ENCODE measurements at regions not wholly inside any gene's neighbourhood (a gene's known extent, or its start where the extent isn't known, plus 50 kb on each side); places are given as distances from the start of the nearest gene placed in this dataset.
"Not testable (repeated sequence)": the region's sequence is repeated elsewhere in the genome, so short reads cannot be mapped to it uniquely, and the experiment has no call there.

GRCh38 chr6:119845161-119845560 is 495.6 kb upstream of the MAN1A1 start:
- Histone ChIP-seq H3K27ac (ENCODE audit: low read depth, low read length) (no peak overlapping the region), H3K4me1 (ENCODE audit: control insufficient read depth, insufficient read depth, low read length, unreplicated experiment) (no peaks in the 10 kb centered on the region), H3K27me3 (ENCODE audit: insufficient read depth, low read length) (no peaks in the 10 kb centered on the region), H3K36me3 (ENCODE audit: insufficient read depth, low read length) (no peaks in the 10 kb centered on the region), H3K4me3 (ENCODE audit: low read depth, low read length) (no peak overlapping the region), H3K79me2 (ENCODE audit: control insufficient read depth, insufficient read depth, low read length, unreplicated experiment) (no peaks in the 10 kb centered on the region), H2AFZ (ENCODE audit: low read length, unreplicated experiment) (no peak overlapping the region)

GRCh38 chr6:119844387-119844786 is 494.8 kb upstream of the MAN1A1 start:
- H3K27me3 ChIP-seq (ENCODE audit: insufficient read depth, low read length), result no peaks in the 10 kb centered on the region
- H3K79me2 ChIP-seq (ENCODE audit: control insufficient read depth, insufficient read depth, low read length, unreplicated experiment), result no peaks in the 10 kb centered on the region
- no peak overlapping the region for H2AFZ ChIP-seq (ENCODE audit: low read length, unreplicated experiment)
- H3K4me3 ChIP-seq (ENCODE audit: low read depth, low read length), result no peak overlapping the region
- no peak overlapping the region for H3K27ac ChIP-seq (ENCODE audit: low read depth, low read length)
- H3K4me1 ChIP-seq (ENCODE audit: control insufficient read depth, insufficient read depth, low read length, unreplicated experiment), result no peaks in the 10 kb centered on the region
- H3K36me3 ChIP-seq (ENCODE audit: insufficient read depth, low read length), result no peaks in the 10 kb centered on the region

- no peaks in the 10 kb centered on the region for H3K79me2 ChIP-seq (ENCODE audit: control insufficient read depth, insufficient read depth, low read length, unreplicated experiment)
Measured at GRCh38 chr6:119842191-119842590, 492.6 kb upstream of the MAN1A1 start.

GRCh38 chr6:119838043-119838442 is 488.5 kb upstream of the MAN1A1 start:
- no peaks in the 10 kb centered on the region for H3K27me3 ChIP-seq (ENCODE audit: insufficient read depth, low read length)
- no peak overlapping the region for H2AFZ ChIP-seq (ENCODE audit: low read length, unreplicated experiment)
- peaks cover 4% of the 10 kb centered on the region for H3K4me1 ChIP-seq (ENCODE audit: control insufficient read depth, insufficient read depth, low read length, unreplicated experiment)
- H3K36me3 ChIP-seq (ENCODE audit: insufficient read depth, low read length), result no peaks in the 10 kb centered on the region
- H3K27ac ChIP-seq (ENCODE audit: low read depth, low read length), result no peak overlapping the region
- no peaks in the 10 kb centered on the region for H3K79me2 ChIP-seq (ENCODE audit: control insufficient read depth, insufficient read depth, low read length, unreplicated experiment)
- no peak overlapping the region for H3K4me3 ChIP-seq (ENCODE audit: low read depth, low read length)

More at GRCh38 chr6:119842191-119842590, 492.6 kb upstream of the MAN1A1 start:
- Histone ChIP-seq H3K36me3 (ENCODE audit: insufficient read depth, low read length) (no peaks in the 10 kb centered on the region), H3K27ac (ENCODE audit: low read depth, low read length) (no peak overlapping the region), H3K4me3 (ENCODE audit: low read depth, low read length) (no peak overlapping the region), H3K27me3 (ENCODE audit: insufficient read depth, low read length) (no peaks in the 10 kb centered on the region), H2AFZ (ENCODE audit: low read length, unreplicated experiment) (no peak overlapping the region), H3K4me1 (ENCODE audit: control insufficient read depth, insufficient read depth, low read length, unreplicated experiment) (no peaks in the 10 kb centered on the region)

- Histone ChIP-seq H2AFZ (ENCODE audit: low read length, unreplicated experiment) (no peak overlapping the region), H3K79me2 (ENCODE audit: control insufficient read depth, insufficient read depth, low read length, unreplicated experiment) (no peaks in the 10 kb centered on the region), H3K36me3 (ENCODE audit: insufficient read depth, low read length) (no peaks in the 10 kb centered on the region), H3K27me3 (ENCODE audit: insufficient read depth, low read length) (no peaks in the 10 kb centered on the region), H3K4me3 (ENCODE audit: low read depth, low read length) (no peak overlapping the region), H3K4me1 (ENCODE audit: control insufficient read depth, insufficient read depth, low read length, unreplicated experiment) (peaks cover 4% of the 10 kb centered on the region), H3K27ac (ENCODE audit: low read depth, low read length) (no peak overlapping the region)
Measured at GRCh38 chr6:119834418-119834817, 484.9 kb upstream of the MAN1A1 start.

GRCh38 chr6:119832411-119832810 is 482.9 kb upstream of the MAN1A1 start:
- H3K79me2 ChIP-seq (ENCODE audit: control insufficient read depth, insufficient read depth, low read length, unreplicated experiment), result no peaks in the 10 kb centered on the region
- H3K36me3 ChIP-seq (ENCODE audit: insufficient read depth, low read length), result 0 out of 2 replicates have a peak, but pooled peaks cover 3% of the 10 kb centered on the region
- H3K27ac ChIP-seq (ENCODE audit: low read depth, low read length), result no peak overlapping the region
- no peak overlapping the region for H3K4me3 ChIP-seq (ENCODE audit: low read depth, low read length)
- peaks cover 4% of the 10 kb centered on the region for H3K4me1 ChIP-seq (ENCODE audit: control insufficient read depth, insufficient read depth, low read length, unreplicated experiment)
- H3K27me3 ChIP-seq (ENCODE audit: insufficient read depth, low read length), result no peaks in the 10 kb centered on the region
- H2AFZ ChIP-seq (ENCODE audit: low read length, unreplicated experiment), result no peak overlapping the region

GRCh38 chr6:119830494-119831295 is 481.1 kb upstream of the MAN1A1 start:
- Histone ChIP-seq H3K4me1 (ENCODE audit: control insufficient read depth, insufficient read depth, low read length, unreplicated experiment) (peaks cover 4% of the 10 kb centered on the region), H3K4me3 (ENCODE audit: low read depth, low read length) (no peak overlapping the region), H3K27ac (ENCODE audit: low read depth, low read length) (no peak overlapping the region), H3K27me3 (ENCODE audit: insufficient read depth, low read length) (no peaks in the 10 kb centered on the region), H3K79me2 (ENCODE audit: control insufficient read depth, insufficient read depth, low read length, unreplicated experiment) (no peaks in the 10 kb centered on the region), H3K36me3 (ENCODE audit: insufficient read depth, low read length) (0 out of 2 replicates have a peak, but pooled peaks cover 3% of the 10 kb centered on the region), H2AFZ (ENCODE audit: low read length, unreplicated experiment) (no peak overlapping the region)

- H3K4me1 ChIP-seq (ENCODE audit: control insufficient read depth, insufficient read depth, low read length, unreplicated experiment), result peaks cover 4% of the 10 kb centered on the region
- no peak overlapping the region for H3K27ac ChIP-seq (ENCODE audit: low read depth, low read length)
- H2AFZ ChIP-seq (ENCODE audit: low read length, unreplicated experiment), result no peak overlapping the region
- no peak overlapping the region for H3K4me3 ChIP-seq (ENCODE audit: low read depth, low read length)
- no peaks in the 10 kb centered on the region for H3K79me2 ChIP-seq (ENCODE audit: control insufficient read depth, insufficient read depth, low read length, unreplicated experiment)
- H3K36me3 ChIP-seq (ENCODE audit: insufficient read depth, low read length), result 0 out of 2 replicates have a peak, but pooled peaks cover 3% of the 10 kb centered on the region
- no peaks in the 10 kb centered on the region for H3K27me3 ChIP-seq (ENCODE audit: insufficient read depth, low read length)
Measured at GRCh38 chr6:119830069-119830468, 480.5 kb upstream of the MAN1A1 start.

GRCh38 chr6:119829499-119829898 is 479.9 kb upstream of the MAN1A1 start:
- H3K27ac ChIP-seq (ENCODE audit: low read depth, low read length); H3K4me1 ChIP-seq (ENCODE audit: control insufficient read depth, insufficient read depth, low read length, unreplicated experiment); H2AFZ ChIP-seq (ENCODE audit: low read length, unreplicated experiment); H3K36me3 ChIP-seq (ENCODE audit: insufficient read depth, low read length); H3K79me2 ChIP-seq (ENCODE audit: control insufficient read depth, insufficient read depth, low read length, unreplicated experiment); H3K27me3 ChIP-seq (ENCODE audit: insufficient read depth, low read length); H3K4me3 ChIP-seq (ENCODE audit: low read depth, low read length): not testable (repeated sequence)

GRCh38 chr6:119829006-119829405 is 479.4 kb upstream of the MAN1A1 start:
- H3K4me1 ChIP-seq (ENCODE audit: control insufficient read depth, insufficient read depth, low read length, unreplicated experiment), result no peaks in the 10 kb centered on the region
- H3K79me2 ChIP-seq (ENCODE audit: control insufficient read depth, insufficient read depth, low read length, unreplicated experiment), result no peaks in the 10 kb centered on the region
- H3K27me3 ChIP-seq (ENCODE audit: insufficient read depth, low read length), result no peaks in the 10 kb centered on the region
- H2AFZ ChIP-seq (ENCODE audit: low read length, unreplicated experiment), result no peak overlapping the region
- 0 out of 2 replicates have a peak, but pooled peaks cover 3% of the 10 kb centered on the region for H3K36me3 ChIP-seq (ENCODE audit: insufficient read depth, low read length)
- no peak overlapping the region for H3K27ac ChIP-seq (ENCODE audit: low read depth, low read length)
- H3K4me3 ChIP-seq (ENCODE audit: low read depth, low read length), result no peak overlapping the region

- no peaks in the 10 kb centered on the region for H3K27me3 ChIP-seq (ENCODE audit: insufficient read depth, low read length)
- no peak overlapping the region for H3K4me3 ChIP-seq (ENCODE audit: low read depth, low read length)
- H3K4me1 ChIP-seq (ENCODE audit: control insufficient read depth, insufficient read depth, low read length, unreplicated experiment), result no peaks in the 10 kb centered on the region
- no peak overlapping the region for H2AFZ ChIP-seq (ENCODE audit: low read length, unreplicated experiment)
- no peaks in the 10 kb centered on the region for H3K36me3 ChIP-seq (ENCODE audit: insufficient read depth, low read length)
- no peaks in the 10 kb centered on the region for H3K79me2 ChIP-seq (ENCODE audit: control insufficient read depth, insufficient read depth, low read length, unreplicated experiment)
- no peak overlapping the region for H3K27ac ChIP-seq (ENCODE audit: low read depth, low read length)
Measured at GRCh38 chr6:119821380-119821779, 471.8 kb upstream of the MAN1A1 start.
